ENCODE measurements at regions not wholly inside any gene's neighbourhood (a gene's known extent, or its start where the extent isn't known, plus 50 kb on each side); places are given as distances from the start of the nearest gene placed in this dataset.

DNA sequence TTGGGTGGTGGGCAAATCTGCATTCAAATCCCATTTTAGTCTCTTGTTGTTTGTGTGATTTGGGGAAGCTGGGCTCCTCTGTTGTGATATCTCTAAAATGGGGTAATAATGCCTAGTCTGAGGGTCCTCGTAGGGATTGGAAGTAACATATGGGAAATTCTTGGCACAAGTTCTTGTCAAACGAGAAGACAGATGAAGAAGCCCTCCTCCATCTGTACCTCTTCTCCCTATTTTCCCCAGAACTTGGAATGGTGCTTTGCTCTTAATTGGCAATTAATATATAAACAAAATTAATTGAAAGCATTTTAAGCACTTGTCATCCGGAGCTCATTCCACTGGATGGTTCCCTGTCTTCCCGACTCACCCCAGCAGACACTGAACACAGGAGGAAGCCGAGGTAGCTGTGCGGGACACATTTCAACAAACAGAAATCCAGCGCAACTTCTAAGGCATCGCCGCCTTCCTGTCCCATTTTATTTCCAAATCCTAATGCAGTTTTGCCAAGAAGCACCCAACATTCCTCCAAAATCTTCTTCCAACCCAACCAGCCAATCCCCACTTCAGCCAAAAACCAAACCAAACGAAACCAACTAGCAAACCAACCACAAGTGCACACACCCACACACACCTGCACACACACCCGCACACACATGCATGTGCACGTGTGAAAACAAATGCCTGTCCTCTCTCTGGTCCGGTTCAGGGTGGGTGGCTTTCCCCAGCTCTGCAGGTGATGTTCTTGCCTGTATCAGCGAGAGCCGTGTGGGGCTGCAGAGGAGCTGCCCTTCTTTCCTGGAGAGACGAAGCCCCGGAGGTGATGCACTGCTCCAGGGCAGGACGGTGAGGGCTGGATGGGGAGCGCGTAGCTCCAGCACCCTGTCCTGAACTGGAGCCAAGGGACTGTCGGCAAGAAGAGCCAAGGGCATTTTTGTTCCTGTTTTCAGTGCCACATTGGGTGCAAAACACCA is 100.8 kb upstream of the B3GAT1 start:
- TF ChIP-seq, protein P1, sequence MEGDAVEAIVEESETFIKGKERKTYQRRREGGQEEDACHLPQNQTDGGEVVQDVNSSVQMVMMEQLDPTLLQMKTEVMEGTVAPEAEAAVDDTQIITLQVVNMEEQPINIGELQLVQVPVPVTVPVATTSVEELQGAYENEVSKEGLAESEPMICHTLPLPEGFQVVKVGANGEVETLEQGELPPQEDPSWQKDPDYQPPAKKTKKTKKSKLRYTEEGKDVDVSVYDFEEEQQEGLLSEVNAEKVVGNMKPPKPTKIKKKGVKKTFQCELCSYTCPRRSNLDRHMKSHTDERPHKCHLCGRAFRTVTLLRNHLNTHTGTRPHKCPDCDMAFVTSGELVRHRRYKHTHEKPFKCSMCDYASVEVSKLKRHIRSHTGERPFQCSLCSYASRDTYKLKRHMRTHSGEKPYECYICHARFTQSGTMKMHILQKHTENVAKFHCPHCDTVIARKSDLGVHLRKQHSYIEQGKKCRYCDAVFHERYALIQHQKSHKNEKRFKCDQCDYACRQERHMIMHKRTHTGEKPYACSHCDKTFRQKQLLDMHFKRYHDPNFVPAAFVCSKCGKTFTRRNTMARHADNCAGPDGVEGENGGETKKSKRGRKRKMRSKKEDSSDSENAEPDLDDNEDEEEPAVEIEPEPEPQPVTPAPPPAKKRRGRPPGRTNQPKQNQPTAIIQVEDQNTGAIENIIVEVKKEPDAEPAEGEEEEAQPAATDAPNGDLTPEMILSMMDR (IDR thresholded peaks at IDR 0.05 in 4 of 5, conservative IDR thresholded peaks at IDR 0.05 in 1 of 5): no peak
- TF ChIP-seq POLR2A (IDR thresholded peaks at IDR 0.05): no peak
